GM23338 (cell line): ENCODE measurements at regions not wholly inside any gene's neighbourhood (a gene's known extent, or its start where the extent isn't known, plus 50 kb on each side); places are given as distances from the start of the nearest gene placed in this dataset.

Experiments used
- ATAC-seq: fragments of 200-7000 bp; cut with Tn5 transposase; 3 replicates; pipeline ENCODE4 v1.9.1; 2020
- DNase-seq: peaks from one replicate; pipeline ENCODE4 v3.0.0-alpha.2; 2015; ENCODE audit warnings: low spot score
- H2AFZ ChIP-seq: fragments of 200-600 bp; sonication (generic); 2 replicates; pipeline ENCODE4 v1.8.0; 2016; ENCODE audit warnings: antibody characterized with exemption, mild to moderate bottlenecking, moderate library complexity
- H3F3A ChIP-seq: fragments of 200-600 bp; sonication (generic); replicated peaks from 2 replicates; pipeline ENCODE4 v1.8.0; 2017; ENCODE audit warnings: antibody characterized with exemption, mixed run types, low read depth
- H3K27ac ChIP-seq: fragments of 200-600 bp; sonication (generic); 2 replicates; pipeline ENCODE4 v1.6.1; 2016; ENCODE audit warnings: low read depth
- H3K27me3 ChIP-seq: fragments of 200-600 bp; sonication (generic); 2 replicates; pipeline ENCODE4 v1.8.0; 2016; ENCODE audit warnings: mild to moderate bottlenecking, mixed run types, moderate library complexity; ENCODE audit not compliant: insufficient read depth
- H3K36me3 ChIP-seq: fragments of 200-600 bp; sonication (generic); 2 replicates; pipeline ENCODE4 v1.8.0; 2016; ENCODE audit warnings: mild to moderate bottlenecking; ENCODE audit not compliant: insufficient read depth
- H3K4me1 ChIP-seq: fragments of 200-600 bp; sonication (generic); 2 replicates; pipeline ENCODE4 v1.8.0; 2016; ENCODE audit warnings: mild to moderate bottlenecking, moderate library complexity; ENCODE audit not compliant: insufficient read depth
- H3K4me2 ChIP-seq: fragments of 200-600 bp; sonication (generic); 2 replicates; pipeline ENCODE4 v1.7.1; 2017; ENCODE audit warnings: mixed run types
- H3K4me3 ChIP-seq: fragments of 200-600 bp; sonication (generic); 2 replicates; pipeline ENCODE4 v1.6.1; 2016; ENCODE audit warnings: mixed run types
- H3K79me2 ChIP-seq: fragments of 200-600 bp; sonication (generic); replicated peaks from 2 replicates; pipeline ENCODE4 v1.8.0; 2017; ENCODE audit warnings: mild to moderate bottlenecking; ENCODE audit not compliant: insufficient read depth
- H3K9me2 ChIP-seq: fragments of 200-600 bp; sonication (generic); 2 replicates; pipeline ENCODE4 v1.8.0; 2017; ENCODE audit not compliant: insufficient read depth
- H4K20me1 ChIP-seq: fragments of 200-600 bp; sonication (generic); replicated peaks from 2 replicates; pipeline ENCODE4 v1.8.0; 2017; ENCODE audit warnings: mild to moderate bottlenecking; ENCODE audit not compliant: insufficient read depth
- H3K27ac Mint-ChIP-seq: 2 replicates; pipeline ENCODE4 v1.8.0; 2020; ENCODE audit warnings: inconsistent platforms, mild to moderate bottlenecking, moderate library complexity, mixed read lengths
- H3K27me3 Mint-ChIP-seq: 3 replicates; pipeline ENCODE4 v1.8.0; 2022; ENCODE audit warnings: low read depth, mild to moderate bottlenecking, moderate library complexity, mixed read lengths, inconsistent platforms; ENCODE audit not compliant: insufficient read depth, poor library complexity
- H3K36me3 Mint-ChIP-seq: 3 replicates; pipeline ENCODE4 v1.8.0; 2021; ENCODE audit warnings: low read depth, mild to moderate bottlenecking, inconsistent platforms, moderate library complexity, mixed read lengths
- H3K4me1 Mint-ChIP-seq: 3 replicates; pipeline ENCODE4 v1.8.0; 2020; ENCODE audit warnings: mild to moderate bottlenecking, inconsistent platforms, mixed read lengths
- H3K4me3 Mint-ChIP-seq: 3 replicates; pipeline ENCODE4 v1.8.0; 2021; ENCODE audit warnings: moderate library complexity, mild to moderate bottlenecking, inconsistent platforms, mixed read lengths
- H3K9me3 Mint-ChIP-seq: 3 replicates; pipeline ENCODE4 v1.8.0; 2020; ENCODE audit warnings: moderate library complexity, mild to moderate bottlenecking, inconsistent platforms, mixed read lengths
- CREB1 ChIP-seq: fragments of 250-450 bp; sonication (Bioruptor Pico); IDR thresholded peaks from 2 replicates; pipeline ENCODE4 v1.5.0; 2020; ENCODE audit warnings: low read depth, mild to moderate bottlenecking, moderate library complexity
- CTCF ChIP-seq, 2 experiments: fragments of 200-600 bp in 1 of 2; sonication (generic) in 1 of 2; conservative IDR thresholded peaks; 2 replicates each; pipeline versions ENCODE4 v1.5.1 to v1.6.1; 2016 to 2017; ENCODE audit warnings: antibody characterized with exemption in 2 of 2, low read depth in 2 of 2, mild to moderate bottlenecking in 2 of 2, moderate library complexity in 1 of 2
- NANOG ChIP-seq: IDR thresholded peaks from 2 replicates; pipeline ENCODE4 v1.6.1; 2016; ENCODE audit warnings: antibody characterized with exemption, borderline replicate concordance
- POLR2AphosphoS5 ChIP-seq: IDR thresholded peaks from 2 replicates; pipeline ENCODE4 v1.6.1; 2016; ENCODE audit warnings: antibody characterized with exemption, low read depth

- TF ChIP-seq CTCF (conservative IDR thresholded peaks at IDR 0.05; ENCODE audit: low read depth in 2 of 2): no peak
Measured at GRCh38 chr5:124257048-124257447, 489.4 kb downstream of the ZNF608 start (continued).

- Mint-ChIP-seq H3K9me3 (peaks cover 15% of the 10 kb centered on the region), H3K27me3 (no peaks in the 10 kb centered on the region)
- H3K4me3 ChIP-seq: no peak overlapping the region
Measured at GRCh38 chr5:124253203-124253810, 493.1 kb downstream of the ZNF608 start.

GRCh38 chr5:124252747-124253146 lies 493.7 kb downstream of the ZNF608 start:
- no peaks in the 10 kb centered on the region for H3F3A ChIP-seq
- DNase-seq (no peak), ATAC-seq (no peak)
- H3K9me3 Mint-ChIP-seq: peaks cover 19% of the 10 kb centered on the region
- TF ChIP-seq POLR2AphosphoS5 (no peak), CREB1 (CRISPR knock-in tag) (no peak), NANOG (no peak), CTCF (conservative IDR thresholded peaks at IDR 0.05; ENCODE audit: low read depth in 2 of 2) (no peak)
- H3K4me2 ChIP-seq: no peak overlapping the region
- no peaks in the 10 kb centered on the region for H3K36me3 ChIP-seq
- H3K27me3 ChIP-seq: no peaks in the 10 kb centered on the region
- peaks cover 29% of the 10 kb centered on the region for H3K36me3 Mint-ChIP-seq
- no peak overlapping the region for H3K4me3 ChIP-seq
- no peak overlapping the region for H3K4me3 Mint-ChIP-seq
- H4K20me1 ChIP-seq: no peaks in the 10 kb centered on the region
- peak overlapping the region; percentile 9; the same call in 1 of the 2 replicates for H2AFZ ChIP-seq
- H3K4me1 Mint-ChIP-seq: peaks cover 8% of the 10 kb centered on the region; the same call in 1 of the 3 replicates
- H3K4me1 ChIP-seq: no peaks in the 10 kb centered on the region
- H3K27ac ChIP-seq: no peak overlapping the region
- H3K9me2 ChIP-seq: 0 out of 2 replicates have a peak, but pooled peaks cover 6% of the 10 kb centered on the region
- H3K27ac Mint-ChIP-seq: no peak overlapping the region
- no peaks in the 10 kb centered on the region for H3K79me2 ChIP-seq
- no peaks in the 10 kb centered on the region for H3K27me3 Mint-ChIP-seq

More at GRCh38 chr5:124253203-124253810, 493.1 kb downstream of the ZNF608 start:
- H3K4me1 Mint-ChIP-seq: peaks cover 8% of the 10 kb centered on the region; the same call in 2 of the 3 replicates
- no peaks in the 10 kb centered on the region for H4K20me1 ChIP-seq
- peaks cover 27% of the 10 kb centered on the region for H3K36me3 Mint-ChIP-seq
- no peak overlapping the region for H3K27ac Mint-ChIP-seq
- no peaks in the 10 kb centered on the region for H3K27me3 ChIP-seq
- peaks cover 10% of the 10 kb centered on the region; the same call in 1 of the 2 replicates for H3K9me2 ChIP-seq
- no peaks in the 10 kb centered on the region for H3K79me2 ChIP-seq
- H3K4me1 ChIP-seq: no peaks in the 10 kb centered on the region
- H3F3A ChIP-seq: no peaks in the 10 kb centered on the region
- H3K27ac ChIP-seq: no peak overlapping the region
- no peak overlapping the region for H3K4me2 ChIP-seq
- no peak for DNase-seq
- no peak for ATAC-seq
- no peak overlapping the region for H3K4me3 Mint-ChIP-seq
- peak overlapping the region; percentile 18; the same call in 1 of the 2 replicates for H2AFZ ChIP-seq
- H3K36me3 ChIP-seq: no peaks in the 10 kb centered on the region
- no peak for TF ChIP-seq CTCF (conservative IDR thresholded peaks at IDR 0.05; ENCODE audit: low read depth in 2 of 2)
